HG03520 (cell line): ENCODE measurements at regions not wholly inside any gene's neighbourhood (a gene's known extent, or its start where the extent isn't known, plus 50 kb on each side); places are given as distances from the start of the nearest gene placed in this dataset.
A peak's percentile ranks its signal among the peaks of the same experiment; 100 is the strongest.

Experiments used
- ATAC-seq: cut with Tn5 transposase; IDR thresholded peaks from one replicate; pipeline ENCODE4 v1.9.1; 2021; ENCODE audit warnings: mild to moderate bottlenecking, moderate library complexity; ENCODE audit not compliant: unreplicated experiment

DNA sequence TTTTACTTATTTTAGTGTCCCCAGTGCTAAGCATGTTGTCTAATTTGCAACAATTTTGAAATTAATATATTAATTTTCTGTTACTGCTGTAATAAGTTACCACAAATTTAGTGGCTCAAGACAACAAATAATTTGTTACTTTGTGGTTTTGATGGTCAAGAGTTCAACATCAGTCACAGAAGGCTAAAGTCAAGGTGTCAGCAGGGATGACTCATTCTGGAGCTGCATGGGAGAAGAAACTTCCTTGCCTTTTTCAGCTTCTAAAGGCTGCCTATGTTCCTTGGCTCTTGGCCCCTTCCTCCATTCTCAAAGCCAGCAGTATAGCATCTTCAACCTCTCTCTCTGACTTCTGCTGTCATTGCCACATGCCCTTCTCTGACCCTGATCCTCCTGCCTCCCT is 271.8 kb downstream of the HLX start:
- no peak for ATAC-seq

DNA sequence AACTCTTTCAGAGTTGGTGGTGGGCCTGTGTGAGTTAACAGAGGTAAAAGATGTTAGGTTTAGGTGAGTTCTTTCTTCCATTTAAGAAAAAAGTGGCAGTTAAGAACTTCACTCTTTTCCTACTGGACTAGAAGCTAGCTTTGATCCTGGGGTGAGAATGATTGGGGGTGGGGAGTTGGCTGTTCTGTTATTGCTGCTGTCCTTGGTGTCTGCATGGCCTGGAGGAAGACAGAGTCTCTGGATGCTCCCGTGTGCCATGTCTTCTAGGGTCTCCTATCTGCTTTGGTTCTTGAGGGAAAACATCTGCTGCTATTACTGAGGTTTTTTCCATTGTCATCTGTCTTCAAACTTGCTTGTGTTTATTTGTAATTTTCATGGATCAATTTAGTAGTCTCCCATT is 275.7 kb downstream of the HLX start:
- ATAC-seq, result no peak

DNA sequence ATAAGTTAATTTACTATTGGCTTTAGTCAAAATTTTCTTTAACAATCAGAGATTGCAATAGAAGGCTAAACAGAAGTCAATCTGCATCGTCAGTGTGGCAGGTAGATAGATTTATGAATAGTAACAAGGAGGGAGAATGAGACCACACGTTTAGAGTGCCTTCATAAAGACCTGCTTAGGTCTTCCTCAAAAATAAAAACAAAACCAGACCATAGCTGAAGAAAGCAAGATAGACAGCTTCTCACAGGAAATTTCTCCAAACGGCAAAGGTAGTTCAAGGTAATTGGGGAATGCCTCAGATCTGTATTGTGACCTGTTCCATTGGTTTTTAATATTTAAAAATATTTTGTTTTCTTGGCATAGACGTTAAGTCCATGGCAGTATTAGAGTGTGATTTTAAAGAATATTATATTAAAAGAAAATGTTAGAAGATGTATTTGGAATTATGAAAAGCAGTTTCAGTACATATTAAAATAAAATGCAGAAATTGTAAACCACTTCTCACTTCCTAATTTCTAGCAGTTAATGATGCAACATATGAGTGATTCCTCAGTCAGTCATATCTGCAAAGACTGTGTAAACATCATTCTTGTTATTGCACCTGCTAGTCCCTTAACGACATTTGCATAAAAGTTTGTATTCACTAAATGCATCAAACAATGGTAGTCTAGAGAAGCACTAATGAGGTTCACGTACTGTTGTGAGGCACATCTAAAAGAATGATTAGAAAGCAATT is 278.0 kb downstream of the HLX start:
- peak; percentile 98 for ATAC-seq

DNA sequence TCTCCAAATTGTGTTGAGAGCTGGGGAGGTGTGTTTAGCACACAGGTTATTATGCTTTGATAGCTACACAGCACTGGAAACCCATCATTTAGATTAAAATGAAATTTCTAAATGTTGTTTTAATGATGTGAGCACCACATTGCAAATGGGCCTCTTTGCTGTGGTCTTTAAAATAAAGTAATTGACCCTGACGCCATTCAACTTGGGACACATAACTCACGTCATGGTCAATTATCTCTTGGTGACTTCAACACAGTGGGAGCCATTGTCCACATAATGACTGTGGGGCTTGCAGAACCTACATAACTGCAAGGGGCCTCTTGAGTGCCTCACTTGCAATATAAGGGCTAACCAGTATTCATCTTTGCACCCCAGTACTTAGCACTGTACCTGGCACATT is 280.4 kb downstream of the HLX start:
- no peak for ATAC-seq

DNA sequence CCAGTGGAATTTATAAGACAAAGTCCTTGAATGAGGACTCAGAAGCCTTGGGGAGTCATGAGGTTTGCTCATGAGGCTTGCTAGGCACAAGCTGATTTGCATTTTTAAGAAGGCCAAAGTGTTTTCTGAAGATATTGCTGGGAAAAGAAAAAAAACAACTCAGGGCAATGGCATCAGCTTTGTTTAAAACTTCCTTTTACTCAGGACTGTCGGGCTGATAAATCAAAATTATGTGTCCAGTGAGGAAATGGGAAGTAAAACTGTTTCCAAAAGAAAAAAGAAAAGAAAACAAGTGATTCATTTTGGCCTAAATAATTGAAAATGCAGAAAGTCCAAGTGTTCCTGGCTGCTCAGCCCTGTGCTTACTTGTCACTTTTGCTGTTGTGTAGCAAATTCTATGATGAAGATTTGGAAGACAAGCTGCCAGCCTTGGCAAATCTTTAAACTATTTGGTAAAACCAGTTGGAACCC is 282.4 kb downstream of the HLX start:
- ATAC-seq, result no peak

DNA sequence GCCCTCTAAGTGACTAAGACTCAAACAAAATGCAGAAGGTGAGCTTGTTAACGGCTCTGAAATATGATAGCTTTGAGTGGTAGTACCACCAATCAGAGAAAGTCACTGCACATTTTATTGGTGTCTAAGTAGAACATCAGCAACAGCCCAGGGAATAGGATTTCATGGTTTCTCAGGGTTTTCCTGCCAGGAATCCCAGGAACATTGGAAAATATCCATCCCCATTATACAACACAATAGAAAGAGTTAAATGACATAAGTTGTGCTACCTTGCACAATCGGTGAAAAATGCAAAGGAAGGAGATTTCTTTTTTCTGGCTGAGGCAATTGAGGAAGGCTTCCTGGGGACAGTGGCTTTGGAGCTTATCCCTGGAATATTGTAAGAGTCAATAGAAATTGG is 283.1 kb downstream of the HLX start:
- ATAC-seq, result no peak

DNA sequence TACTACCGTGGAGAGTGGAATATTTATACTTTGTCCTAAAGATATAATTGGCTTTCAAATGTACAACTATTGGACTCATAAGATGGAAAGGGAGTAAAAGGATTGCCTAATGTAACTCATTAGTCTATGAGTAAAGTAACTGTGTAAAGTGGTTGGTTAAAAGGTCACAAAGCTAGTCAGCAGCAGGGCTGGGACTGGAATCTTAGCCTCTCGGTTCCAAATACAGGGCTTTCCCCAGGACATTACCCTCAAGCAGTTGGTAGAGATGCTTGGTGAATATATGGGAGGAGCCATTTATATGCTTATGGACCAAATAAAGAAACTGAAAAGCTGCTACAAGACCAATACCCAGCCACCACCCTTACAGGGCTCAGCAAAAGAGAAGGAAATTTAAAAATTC is 283.7 kb downstream of the HLX start:
- no peak for ATAC-seq

DNA sequence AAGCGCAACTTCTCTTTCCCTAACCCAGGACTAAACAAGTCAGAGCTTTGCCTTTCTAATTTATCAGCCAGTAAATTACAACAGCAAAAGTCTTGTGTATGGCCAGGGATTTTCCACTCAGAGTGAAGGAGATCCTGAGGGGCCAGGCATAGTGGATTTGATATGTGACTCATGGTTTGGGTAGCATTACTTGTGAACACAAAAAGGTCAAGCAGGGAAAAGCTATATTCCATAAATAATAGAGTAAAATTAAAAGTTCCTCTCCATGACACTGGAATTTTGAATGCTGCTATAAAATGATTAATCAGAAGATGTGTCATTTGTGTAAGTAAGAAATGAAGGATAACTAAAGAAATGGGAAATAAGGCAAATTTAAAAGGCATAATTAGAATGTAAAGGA is 284.8 kb downstream of the HLX start:
- ATAC-seq, result no peak

DNA sequence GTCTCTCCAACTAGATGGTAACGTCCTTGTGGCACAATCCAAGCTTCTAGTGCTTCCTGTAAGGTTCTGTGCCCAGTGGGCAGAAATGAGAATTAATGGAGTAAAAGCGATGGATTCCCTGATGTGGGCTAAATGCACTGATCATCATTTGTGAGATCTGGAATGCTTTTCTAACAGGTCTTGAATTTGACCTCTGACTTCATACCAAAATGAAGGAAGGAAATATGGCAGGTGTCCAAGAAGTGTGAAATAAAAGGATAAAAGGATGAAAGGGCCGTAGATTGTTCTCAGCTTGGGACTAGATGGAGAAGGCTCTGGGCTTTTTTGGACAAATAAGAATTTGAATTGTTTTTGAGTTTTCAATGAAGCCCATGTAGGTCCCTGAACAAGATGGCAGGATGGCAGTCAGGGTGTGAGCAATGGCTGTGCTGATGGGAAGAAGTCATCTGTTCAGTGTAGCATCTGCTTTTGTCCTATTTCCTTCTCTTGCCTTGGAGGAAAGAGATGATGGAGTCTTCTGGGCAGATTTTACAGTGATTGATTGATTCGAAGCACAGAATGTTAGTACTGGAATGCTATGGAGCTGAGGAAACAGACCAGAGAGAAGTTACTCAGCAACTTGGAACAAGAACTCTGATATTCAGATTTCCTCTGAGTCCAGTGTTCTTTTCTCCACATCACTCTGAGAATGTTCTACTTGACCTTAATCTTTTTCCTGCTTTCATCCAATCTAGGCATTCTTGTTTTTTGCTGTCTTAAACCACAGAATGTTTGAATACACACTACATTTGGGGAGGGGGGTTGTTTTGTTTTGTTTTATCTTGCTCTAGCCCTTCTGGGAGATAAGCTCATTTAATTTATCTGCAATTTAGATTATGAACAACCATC is 286.0 kb downstream of the HLX start:
- no peak for ATAC-seq

DNA sequence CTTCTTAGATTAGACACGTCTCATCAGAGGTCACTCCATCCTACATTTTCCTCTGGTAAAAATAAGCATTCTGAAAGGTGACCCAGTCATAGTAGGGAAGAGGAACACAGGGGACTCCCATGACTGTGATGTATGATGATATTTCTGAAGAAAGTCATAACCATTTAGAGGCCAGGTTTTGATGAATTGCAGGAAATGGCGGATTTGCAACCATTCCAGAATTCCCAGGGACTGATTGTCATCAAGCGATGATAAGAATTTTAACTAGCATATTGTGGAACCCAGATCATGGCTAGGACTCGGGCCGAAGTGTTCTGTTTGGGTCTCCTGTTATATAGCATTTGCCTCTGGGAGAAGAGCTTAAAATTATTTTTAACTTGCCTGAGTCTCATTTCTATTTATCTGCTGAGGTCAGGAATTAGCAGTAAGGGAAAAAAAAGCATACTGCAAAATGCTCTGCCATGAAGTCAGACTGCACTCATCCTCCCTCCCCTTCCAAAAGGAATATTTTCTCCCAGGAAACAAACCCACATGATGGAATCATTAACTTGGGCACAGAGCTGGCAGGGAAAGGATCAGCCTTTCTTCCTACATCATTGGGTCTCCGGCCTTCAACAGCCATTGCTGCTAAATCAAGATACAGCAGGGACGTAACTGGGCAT is 286.7 kb downstream of the HLX start:
- ATAC-seq, result no peak

DNA sequence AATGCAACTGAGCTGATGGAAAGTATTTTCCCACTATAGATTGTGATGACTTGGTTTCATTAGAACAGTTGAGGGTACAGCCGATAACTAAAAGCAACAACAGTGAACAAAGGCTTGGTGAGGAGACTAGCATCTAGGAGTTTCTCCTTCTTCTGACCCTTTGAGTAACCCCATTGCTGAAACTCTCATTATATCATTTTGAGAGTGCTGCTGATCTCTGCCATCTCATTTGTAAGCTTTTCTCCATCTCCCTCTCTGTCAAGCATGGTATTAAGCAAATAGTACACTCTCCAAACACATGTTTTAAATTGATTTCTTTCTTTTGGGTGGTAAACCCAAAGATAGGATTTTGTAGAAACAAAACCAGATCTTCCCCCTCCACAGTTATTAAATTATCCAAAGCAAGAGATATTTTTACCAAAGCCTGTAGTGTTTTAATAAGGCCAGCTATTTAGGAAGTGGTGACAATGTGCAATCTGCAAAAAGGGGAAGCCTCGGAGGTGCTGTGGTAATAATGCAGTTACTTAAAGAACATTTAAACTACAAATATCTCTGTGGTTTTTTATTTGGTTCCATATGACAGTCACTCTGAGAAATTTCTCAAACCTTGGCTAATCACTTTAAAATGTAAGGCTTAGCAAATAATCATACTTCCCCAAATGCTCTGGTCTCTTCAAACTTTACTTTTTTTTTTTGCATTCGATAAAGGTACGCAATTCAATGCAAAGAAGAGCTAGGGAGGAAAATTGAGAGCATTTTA is 287.5 kb downstream of the HLX start:
- ATAC-seq, result peak; percentile 84

DNA sequence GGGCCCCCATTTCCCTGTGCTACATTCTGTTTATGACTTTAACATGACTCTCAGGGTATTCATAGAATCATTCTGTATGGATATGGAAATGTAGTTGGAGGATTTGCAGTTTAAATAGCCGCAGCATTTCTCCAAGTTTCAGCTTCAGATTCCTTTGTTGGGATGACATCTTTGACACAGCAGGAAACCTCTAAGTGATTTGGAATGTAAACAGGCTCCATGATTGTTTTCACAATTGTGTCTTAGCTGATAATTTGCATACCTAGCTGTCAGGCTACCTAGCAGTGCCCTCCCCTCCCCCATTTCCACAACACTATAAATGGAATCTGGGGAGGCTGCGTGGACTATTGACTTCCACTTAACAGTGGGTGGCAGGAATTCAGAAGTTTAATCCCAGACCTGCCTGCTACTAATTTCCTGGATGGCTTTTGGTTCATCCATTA is 290.2 kb downstream of the HLX start:
- ATAC-seq, result no peak

DNA sequence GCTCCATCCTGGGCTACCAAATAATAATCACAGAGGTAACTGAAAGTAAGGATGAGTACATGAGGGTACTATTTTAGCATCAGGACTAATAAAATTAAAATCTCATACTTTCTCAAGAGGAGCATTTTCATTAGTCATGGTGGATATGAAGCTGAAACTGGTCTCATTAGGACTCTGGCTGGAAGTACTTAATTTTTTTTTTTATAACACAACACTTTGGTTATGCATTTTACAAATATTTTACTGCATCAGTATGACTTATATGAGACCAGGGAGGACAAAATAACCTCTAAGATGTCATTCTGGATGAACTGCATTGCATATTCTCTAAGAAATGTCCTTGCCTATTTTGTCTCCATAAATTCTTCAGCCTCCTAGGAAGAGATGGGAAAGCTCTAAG is 290.9 kb downstream of the HLX start:
- ATAC-seq, result no peak

DNA sequence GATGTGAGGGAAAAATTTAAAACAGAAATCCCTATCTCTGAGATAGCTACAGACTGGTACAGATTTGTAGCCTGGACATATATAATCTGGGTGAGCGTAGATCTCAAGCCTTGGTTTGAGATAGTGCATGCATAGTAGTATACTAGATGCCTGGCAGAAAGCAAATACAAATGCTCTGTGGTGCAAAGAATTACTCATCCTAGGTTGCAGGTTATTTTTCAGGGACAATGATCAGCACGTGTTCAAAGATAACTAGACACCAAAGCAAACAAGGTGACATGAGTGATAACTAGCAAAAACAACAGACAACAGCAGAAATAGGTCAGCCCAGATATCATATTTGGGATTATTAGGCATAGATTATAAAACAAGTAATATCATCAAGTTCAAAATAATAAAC is 292.5 kb downstream of the HLX start:
- ATAC-seq, result no peak

DNA sequence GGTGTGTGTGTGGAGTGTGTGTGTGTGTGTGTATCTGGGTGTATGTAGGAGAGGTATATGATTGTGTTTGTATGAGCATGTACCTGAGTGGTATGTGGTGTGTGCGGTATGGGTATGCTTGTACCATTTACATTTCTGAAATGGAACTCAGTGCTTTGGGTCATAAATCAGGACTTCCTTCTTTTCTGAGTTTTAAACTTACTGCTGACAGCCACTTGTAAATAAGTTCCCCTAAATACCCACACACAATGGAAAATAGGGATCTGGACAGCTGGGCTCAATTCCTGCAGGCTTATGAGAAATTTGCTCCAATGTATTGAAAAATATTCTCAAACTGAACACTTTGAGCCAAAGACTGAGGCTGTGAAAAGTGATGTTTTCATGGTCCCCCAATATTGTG is 293.6 kb downstream of the HLX start:
- no peak for ATAC-seq

DNA sequence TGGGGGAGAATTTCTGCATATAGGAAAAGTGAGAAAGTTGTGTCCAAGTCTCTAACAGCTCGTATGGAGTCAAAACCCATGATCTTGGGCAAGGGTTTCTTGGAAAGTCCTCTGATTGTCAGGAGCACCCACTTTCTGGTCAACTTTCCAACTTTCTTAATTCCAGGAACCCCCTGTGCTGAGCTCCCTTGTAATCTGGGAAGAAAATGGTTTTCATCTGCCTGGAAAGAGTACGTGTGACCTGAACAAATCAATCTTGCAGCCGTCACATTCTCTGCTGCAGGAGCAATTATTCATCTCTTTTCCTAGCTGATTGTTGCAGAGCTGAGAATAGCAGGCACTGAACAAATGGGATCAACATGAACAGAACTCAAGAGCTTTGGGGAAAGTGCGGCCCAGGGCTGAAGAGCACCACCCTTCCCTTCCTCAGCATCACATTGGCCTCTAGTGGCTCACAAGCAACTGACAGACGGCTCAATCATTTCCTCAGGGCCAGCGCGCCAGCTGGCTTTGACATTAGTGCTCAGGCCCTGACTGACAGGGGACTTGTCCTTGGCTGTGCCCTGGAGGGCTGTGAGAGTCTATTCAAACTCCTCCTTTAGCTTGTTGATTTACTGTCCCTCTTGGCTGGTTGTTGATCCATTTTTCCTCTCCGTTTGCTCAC is 295.2 kb downstream of the HLX start:
- no peak for ATAC-seq

DNA sequence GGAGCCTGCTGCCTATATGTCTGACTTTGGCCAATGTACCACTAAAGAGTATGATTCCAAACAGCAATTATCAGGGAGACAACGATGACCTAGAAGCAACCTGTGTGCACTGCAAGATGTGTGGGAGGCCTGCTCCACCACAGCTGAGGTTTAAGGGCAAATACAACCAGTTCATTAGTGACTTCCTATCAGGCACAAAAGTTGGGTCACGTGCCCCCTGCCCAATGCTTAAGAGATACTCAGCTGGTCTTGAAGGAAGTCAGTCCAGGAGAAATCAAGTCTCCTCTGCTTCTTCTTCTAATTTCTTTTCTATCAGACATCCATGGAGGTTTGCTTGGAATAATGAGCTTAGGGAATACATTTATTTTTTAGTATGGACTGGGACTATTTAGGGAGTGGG is 296.0 kb downstream of the HLX start:
- no peak for ATAC-seq

DNA sequence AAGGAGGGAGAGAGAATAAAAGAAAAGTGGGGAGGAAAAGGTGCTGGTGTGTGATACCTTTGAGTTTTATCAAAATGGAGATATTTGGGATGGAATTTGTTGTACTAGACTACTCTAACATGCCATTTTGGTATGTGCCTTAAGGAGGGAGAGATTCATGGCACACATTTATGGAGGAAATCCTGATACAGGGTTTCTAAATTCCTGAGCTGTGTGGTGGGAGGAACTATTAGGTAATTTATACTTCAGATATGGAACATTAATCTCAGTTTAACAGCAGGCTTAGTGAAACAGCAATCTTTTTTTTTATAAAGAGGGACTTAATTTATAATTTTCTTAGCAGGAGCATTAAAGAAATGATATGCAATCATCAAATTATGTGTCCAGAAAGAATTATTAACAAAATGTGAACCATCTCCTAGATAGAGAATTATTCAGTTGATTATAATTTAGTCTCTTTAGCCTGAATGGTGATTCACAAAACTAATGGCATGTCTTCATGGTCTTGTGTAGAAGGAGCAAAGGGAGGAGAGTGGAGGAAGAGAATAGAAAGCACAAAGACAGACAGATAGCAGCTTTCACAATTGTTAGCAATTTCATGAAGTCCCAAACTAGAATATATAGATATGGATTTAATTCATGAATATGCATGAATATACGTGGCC is 301.6 kb downstream of the HLX start:
- ATAC-seq, result no peak

DNA sequence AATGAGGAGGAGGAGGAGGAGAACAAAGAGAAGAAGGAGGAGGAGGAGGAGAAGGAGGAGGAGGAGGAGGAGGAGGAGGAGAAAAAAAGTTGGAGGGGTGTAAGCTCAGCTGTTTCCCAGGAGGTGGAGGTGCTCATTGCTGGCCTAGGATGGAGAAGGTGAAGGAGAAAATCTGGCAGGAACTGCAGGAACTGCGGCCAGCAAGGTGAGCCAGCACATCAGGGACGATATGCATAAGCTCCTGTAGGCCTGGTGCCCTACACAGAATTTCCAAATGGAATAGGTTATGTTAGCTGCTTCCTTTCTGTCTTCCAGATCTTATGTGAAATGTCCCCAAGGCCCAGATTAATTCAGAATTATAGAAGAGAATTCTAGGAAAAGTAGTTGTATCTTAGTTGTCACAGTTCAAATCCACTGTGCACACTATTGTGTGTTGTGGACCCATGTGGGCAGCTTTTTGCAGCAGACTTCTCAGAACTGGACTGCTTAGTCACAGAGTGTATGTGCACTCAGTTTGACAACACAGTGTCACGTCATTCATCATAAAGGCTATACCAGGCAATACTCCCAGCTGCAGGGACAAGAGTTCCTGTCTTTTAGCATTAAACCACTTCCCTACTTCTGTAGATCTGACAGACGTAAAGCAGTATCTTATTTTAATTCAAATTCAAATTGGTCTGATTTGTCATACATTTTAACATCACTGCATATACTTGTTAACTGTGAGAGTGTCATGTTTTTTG is 303.7 kb downstream of the HLX start:
- no peak for ATAC-seq
